Omental fat pad (tissue), 3 donors: ENCODE measurements at regions not wholly inside any gene's neighbourhood (a gene's known extent, or its start where the extent isn't known, plus 50 kb on each side); places are given as distances from the start of the nearest gene placed in this dataset.

ENCODE experiments used
- ATAC-seq: fragments of 150-250 bp; one replicate; pipeline ENCODE4 v1.9.1; 2016; ENCODE audit warnings: mild to moderate bottlenecking, moderate library complexity; ENCODE audit not compliant: low FRiP score
- DNase-seq: peaks from one replicate; pipeline ENCODE4 v3.0.0-alpha.2; 2019; ENCODE audit warnings: low spot score
- CTCF ChIP-seq, 3 donors: fragments of 450-650 bp; IDR thresholded peaks; one replicate each; pipeline ENCODE4 v1.5.1; 2016 to 2017; ENCODE audit warnings: antibody characterized with exemption in 3 of 3, mild to moderate bottlenecking in 3 of 3, moderate library complexity in 2 of 3

DNA sequence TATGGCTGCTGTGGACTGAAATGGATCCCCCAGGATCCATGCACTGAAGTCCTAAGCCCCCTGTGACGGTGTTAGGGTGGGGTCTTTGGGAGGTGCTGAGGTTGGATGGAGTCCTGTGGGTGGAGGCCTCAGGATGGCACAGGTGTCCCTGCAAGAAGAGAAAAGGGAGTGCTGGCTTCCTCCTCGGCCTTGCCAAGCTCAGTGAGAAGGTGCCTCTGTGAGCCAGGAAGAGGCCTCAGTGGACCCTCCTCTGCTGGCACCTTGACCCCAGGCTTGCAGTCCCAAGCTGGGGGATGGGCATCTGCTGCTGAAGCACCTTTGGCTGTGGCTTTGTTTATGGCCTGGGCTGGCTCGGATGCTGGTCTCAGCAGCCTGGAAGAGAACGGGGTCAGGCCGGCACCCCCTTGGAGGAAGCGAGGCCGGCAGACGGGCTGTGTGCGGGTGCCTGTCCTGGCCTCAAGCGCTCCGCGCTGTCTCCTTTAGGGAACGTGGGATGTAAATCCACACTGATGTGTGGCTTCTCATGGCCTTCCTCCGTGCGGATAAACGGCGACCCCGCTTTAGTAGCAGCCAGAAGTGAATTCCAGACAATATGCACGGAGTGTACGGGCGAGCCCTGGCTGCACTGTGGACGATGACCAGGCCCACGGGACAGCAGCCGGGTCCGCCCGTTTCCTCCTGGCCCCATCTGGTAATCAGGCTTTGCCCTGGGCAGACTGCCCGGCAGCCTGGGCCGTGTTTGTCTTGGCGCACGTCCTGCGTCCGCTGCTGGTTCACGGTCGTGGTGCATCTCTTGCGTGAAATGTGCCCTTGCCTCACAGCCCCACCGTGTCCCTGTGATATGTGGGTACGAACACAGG, 182.6 kb downstream of the ERMARD start:
- ATAC-seq = no peak
- no peak for TF ChIP-seq CTCF (IDR thresholded peaks at IDR 0.05)
- DNase-seq = no peak

GRCh38 chr6:169933251-169933821, 181.9 kb downstream of the ERMARD start:
- DNase-seq = no peak
- no peak for ATAC-seq
- no peak for TF ChIP-seq CTCF (IDR thresholded peaks at IDR 0.05)

DNA sequence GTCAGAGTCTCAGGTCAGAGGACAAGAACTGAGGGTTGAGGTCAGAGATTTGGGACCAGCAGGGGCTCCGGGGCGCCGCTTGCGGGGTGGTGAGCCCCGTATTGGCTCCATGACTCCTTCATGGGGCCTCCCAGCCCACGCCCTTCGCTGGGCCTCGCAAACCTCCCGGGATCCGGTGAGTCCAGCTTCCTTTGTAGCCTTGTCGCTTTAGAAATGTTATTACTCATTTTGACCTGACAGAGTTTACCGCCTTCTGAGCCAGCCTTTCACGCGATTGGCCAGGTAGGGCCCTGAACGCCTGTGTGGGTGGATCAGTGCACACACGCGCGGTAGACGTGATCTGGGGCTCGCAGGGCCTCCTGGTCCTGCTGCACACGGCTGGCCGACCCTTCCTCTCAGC, 181.1 kb downstream of the ERMARD start:
- no peak for DNase-seq
- ATAC-seq = peak; percentile 81
- no peak for TF ChIP-seq CTCF (IDR thresholded peaks at IDR 0.05)

DNA sequence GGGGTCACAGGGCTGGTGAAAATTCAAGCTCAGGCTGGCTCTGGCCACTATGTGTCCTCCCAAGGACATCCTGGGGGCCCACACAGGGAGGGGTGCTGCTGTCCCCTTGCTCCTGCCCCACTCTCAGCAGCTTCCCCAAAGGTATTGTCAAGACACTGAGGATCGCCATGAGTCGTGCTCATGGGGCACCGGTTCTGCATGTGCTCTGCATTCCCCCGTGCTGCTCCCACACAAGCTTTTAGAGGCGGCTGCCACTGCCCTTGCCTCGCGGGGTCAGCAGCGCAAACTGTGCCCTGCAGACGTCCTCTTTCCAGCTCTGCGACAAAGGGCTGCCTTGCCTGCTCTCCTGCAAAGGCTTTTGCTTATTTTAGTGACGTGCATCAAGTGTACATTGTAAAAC, 179.8 kb downstream of the ERMARD start:
- ATAC-seq (no peak), DNase-seq (no peak)
- no peak for TF ChIP-seq CTCF (IDR thresholded peaks at IDR 0.05)

DNA sequence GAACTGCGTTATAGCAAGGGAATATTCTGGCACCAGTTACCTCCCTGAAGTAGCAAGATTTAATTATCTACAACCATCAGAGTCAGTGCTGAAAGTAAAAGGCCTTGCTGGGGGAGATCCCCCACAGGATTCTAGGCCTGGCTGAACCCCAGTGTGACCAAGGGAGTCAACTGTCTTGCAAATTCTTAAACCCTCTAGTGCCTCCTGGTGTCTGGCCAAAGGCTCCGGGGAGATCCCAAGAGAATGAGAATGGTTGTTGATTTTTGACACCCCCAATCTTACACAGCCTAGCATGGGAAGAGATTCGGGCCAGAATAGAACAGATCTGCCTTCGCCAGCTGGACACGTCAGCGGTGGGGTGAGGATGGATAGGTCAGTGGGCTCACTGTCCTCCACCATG, 179.4 kb downstream of the ERMARD start:
- TF ChIP-seq CTCF (IDR thresholded peaks at IDR 0.05) = no peak
- ATAC-seq = no peak
- DNase-seq = no peak

- DNase-seq = no peak
- TF ChIP-seq CTCF (IDR thresholded peaks at IDR 0.05) = no peak
- ATAC-seq = no peak
These were observed 176.3 kb downstream of the ERMARD start for GRCh38 chr6:169927711-169928110.
